ENCODE measurements at regions not wholly inside any gene's neighbourhood (a gene's known extent, or its start where the extent isn't known, plus 50 kb on each side); places are given as distances from the start of the nearest gene placed in this dataset.

DNA sequence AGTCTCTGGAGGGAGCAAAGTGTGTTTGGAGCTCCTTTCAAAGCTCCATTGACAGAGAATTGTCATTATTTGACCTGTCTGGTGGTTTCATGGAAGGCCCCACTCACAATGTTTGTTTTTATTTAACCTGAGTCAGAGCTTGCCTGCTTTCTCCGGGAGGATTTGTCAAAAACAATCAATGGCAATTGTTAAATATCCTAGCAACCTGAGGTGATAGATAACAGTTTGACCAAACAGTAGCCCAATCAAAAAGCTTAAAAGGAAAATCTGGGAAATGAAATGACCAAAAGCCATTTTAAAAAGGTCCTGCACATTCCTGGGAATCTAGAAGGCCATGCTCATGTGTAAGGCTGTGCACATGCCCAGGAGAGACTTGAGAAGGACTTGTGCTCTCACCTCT, 177.2 kb upstream of the POC5 start:
- TF ChIP-seq, protein P1, sequence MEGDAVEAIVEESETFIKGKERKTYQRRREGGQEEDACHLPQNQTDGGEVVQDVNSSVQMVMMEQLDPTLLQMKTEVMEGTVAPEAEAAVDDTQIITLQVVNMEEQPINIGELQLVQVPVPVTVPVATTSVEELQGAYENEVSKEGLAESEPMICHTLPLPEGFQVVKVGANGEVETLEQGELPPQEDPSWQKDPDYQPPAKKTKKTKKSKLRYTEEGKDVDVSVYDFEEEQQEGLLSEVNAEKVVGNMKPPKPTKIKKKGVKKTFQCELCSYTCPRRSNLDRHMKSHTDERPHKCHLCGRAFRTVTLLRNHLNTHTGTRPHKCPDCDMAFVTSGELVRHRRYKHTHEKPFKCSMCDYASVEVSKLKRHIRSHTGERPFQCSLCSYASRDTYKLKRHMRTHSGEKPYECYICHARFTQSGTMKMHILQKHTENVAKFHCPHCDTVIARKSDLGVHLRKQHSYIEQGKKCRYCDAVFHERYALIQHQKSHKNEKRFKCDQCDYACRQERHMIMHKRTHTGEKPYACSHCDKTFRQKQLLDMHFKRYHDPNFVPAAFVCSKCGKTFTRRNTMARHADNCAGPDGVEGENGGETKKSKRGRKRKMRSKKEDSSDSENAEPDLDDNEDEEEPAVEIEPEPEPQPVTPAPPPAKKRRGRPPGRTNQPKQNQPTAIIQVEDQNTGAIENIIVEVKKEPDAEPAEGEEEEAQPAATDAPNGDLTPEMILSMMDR (IDR thresholded peaks at IDR 0.05; ENCODE audit: low read depth, low read length), result no peak
- TF ChIP-seq EZH2phosphoT487 (IDR thresholded peaks at IDR 0.05; ENCODE audit: low read depth), result no peak

Data from OCI-LY3 (cell line).